Stimulated activated CD8-positive, alpha-beta memory T cell treated with anti-CD3 and anti-CD28 coated beads, Interleukin-12 subunit alpha, Interleukin-12 subunit beta, amount 100 ng/mL, for 24 hours (primary cell): ENCODE measurements at regions not wholly inside any gene's neighbourhood (a gene's known extent, or its start where the extent isn't known, plus 50 kb on each side); places are given as distances from the start of the nearest gene placed in this dataset.
"Not testable (repeated sequence)": the region's sequence is repeated elsewhere in the genome, so short reads cannot be mapped to it uniquely, and the experiment has no call there.

Experiments
- DNase-seq: peaks from one replicate; pipeline ENCODE4 v3.0.0-alpha.2; 2020; ENCODE audit errors: extremely low read depth

DNA sequence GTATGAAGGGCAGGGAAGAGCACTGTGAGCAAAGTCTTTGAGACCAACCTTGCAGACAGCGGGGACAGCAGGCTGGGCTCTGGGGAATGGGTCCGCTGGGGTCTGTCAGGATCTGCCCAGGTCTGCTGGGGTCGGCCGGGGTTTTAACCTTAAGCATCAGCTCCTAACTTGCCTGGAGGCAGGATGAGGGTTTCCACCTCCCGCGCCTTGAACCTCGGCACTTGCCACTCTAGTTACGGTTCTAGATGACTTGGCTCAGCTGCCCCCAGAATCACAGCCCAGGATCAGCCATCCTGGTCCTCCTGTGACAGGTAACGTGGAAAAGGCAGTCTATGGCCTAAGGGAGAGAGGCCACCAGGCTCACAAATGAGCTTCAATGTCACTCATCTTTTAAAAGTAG, 50.4 kb upstream of the CACUL1 start:
- DNase-seq = no peak

GRCh38 chr10:118807512-118808305, 52.9 kb upstream of the CACUL1 start:
- DNase-seq = no peak

- DNase-seq = no peak
Measured at GRCh38 chr10:118808601-118809356, 54.0 kb upstream of the CACUL1 start.

- no peak for DNase-seq
Measured at GRCh38 chr10:118809357-118810220, 54.8 kb upstream of the CACUL1 start.

GRCh38 chr10:118810796-118811505, 56.2 kb upstream of the CACUL1 start:
- DNase-seq = no peak

DNA sequence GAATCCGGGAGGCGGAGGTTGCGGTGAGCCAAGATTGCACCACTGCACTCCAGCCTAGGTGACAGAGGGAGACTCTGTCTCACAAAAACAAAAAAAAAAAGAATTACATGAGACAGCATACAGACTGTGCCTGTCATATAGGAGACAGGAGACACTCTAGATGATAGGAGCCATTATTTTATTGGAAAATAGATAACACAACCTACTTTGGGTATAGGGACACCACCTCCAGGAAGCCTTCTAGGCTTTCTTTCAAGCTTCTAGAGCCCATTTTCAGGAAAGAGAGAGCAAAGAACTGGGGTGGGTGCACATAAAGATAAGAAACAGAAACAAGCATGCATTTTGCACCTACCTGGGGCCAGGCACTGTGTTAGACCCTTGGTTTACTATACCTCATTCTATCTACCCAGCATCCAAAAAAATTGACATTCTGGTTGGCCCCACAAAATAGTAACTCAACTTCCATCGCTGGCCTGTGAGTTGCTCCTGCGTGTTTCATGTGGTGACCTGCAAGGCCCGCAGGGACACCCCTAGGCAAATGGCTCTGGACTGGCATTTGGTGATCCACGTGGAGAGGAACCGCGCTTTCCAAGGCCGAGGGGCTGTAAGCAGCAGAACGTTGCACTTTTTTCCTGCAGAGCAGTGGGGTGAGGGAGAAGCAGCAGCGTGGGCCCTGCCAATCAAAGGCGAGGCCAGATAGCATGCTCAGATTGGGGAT, 57.1 kb upstream of the CACUL1 start:
- DNase-seq = no peak

DNA sequence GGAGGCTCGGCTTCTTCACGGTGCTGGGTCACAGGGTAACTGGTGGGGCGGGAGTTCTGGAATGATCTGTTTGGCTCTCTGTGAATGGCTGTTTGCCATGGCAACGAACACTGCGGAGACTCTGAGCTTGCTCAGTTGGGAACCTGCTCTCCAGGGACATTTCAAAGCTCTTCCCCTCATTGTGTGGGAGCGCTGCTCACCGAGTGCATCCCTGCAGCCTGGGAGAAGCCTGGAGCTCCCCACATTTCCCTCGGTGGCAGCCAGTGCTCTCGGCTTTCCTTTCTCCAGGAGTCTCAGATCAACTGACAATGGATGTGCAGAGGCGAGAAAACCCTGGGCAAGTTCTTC, 57.6 kb upstream of the CACUL1 start:
- no peak for DNase-seq

DNA sequence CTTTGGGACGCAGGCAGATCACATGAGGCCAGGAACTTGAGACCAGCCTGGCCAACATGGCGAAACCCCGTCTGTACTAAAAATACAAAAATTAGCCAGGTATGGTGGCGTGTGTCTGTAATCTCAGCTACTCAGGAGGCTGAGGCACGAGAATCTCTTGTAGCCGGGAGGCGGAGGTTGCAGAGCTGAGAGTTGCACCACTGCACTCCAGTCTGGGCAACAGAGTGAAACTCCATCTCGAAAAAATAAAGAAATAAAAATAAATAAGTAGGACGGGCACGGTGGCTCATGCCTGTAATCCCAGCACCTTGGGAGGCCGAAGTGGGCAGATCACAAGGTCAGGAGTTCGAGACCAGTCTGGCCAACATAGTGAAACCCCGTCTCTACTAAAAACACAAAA, 58.2 kb upstream of the CACUL1 start:
- not testable (repeated sequence) for DNase-seq

GRCh38 chr10:118816471-118817168, 61.9 kb upstream of the CACUL1 start:
- DNase-seq = no peak

- DNase-seq = no peak
Measured at GRCh38 chr10:118817328-118818068, 62.7 kb upstream of the CACUL1 start.

DNA sequence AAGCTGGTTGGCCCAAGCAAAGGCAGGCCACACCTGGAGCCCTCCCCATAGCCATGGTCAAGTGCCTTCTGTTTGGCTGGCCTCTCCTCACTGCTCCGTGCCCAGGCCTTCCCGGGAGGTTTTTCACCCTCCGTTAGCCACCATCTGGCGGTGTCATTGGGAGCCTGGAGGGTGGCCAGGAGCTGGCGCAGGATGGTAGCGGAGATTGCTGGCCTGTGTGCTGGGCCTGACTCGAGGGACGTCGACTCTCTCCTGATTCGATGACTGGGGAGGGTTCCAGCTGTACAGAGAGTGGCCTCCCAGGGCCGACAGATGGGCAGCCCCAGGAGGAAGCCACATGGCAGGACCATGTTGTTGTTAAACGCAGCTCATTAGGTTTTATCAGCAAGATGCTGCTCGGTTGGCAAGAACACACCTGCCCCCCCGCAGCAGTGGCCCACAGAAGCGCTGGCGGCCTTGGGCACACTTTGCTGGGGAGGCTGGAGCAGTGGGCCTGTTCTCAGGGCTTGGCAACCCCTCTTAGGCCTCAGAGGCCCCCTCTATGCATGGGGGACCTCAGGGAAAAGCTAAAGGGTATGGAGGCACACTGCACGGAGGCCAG, 64.0 kb upstream of the CACUL1 start:
- no peak for DNase-seq

DNA sequence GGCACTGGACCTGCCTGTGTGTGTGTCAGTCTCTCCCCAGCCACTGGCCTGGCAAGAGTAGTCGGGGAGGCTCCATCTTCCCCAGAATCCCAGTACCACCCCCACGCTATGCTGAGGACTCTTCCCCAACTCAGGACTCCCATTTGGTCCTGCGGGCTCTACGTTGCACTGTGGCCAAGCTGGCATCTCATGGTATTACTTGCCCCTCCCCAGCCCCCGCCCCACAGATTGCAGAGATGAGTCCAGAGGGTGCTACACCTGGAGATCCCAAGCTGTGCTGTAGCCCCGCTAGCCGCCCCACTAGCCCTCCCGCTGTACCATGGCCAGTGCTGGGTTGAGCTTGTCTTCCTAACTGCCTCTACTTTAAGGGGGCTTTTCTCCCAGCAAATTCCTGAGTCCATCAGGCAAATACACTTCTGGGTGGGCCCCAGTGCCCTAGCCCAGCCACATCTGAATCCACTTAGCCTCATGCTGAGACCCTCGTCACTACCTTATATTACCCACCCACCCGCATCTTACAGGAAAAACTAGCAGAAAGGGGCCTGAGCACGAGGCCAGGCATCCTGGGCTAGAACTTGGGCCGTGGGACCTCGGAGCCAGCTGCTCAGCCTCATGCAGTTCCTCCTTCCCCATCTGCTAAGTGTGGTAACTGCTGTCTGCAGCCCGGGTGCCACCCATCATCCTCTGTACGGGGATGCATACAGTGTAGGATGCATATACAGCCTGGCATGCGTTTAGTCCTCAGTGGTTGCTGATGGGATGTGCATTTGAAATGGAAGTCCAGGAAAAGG, 65.8 kb upstream of the CACUL1 start:
- no peak for DNase-seq

DNA sequence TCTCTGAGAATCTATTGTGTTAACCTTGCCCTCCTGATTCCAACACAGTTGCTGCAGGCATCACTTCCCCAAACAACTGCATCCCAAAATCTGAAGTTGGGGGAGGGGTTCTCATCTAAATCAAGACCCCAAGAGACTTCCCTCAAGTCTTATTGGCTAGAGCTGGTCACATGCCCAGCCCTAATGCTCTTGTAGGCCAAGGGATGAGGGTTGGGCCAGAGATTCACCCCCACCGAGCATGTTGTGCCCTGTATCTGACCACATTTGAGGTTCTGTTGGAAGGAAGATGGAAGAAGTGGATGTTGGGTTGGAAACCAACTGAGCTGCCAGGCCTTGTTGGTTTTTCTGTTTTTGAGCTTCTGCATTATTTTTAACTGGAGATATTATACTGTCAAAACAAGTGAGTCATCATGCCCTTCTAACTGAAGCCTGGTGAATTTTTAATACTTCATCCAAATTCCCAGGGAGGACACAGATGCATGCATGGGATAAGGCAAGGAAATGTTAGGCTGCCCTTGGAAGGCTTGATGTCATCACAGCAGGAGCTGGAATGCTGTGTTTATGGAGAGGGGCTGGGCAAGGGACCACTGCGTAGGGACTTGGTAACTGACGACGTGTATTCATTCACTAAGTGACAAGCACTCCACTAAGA, 68.6 kb upstream of the CACUL1 start:
- no peak for DNase-seq

GRCh38 chr10:118827053-118827452, 72.3 kb upstream of the CACUL1 start:
- DNase-seq = no peak

DNA sequence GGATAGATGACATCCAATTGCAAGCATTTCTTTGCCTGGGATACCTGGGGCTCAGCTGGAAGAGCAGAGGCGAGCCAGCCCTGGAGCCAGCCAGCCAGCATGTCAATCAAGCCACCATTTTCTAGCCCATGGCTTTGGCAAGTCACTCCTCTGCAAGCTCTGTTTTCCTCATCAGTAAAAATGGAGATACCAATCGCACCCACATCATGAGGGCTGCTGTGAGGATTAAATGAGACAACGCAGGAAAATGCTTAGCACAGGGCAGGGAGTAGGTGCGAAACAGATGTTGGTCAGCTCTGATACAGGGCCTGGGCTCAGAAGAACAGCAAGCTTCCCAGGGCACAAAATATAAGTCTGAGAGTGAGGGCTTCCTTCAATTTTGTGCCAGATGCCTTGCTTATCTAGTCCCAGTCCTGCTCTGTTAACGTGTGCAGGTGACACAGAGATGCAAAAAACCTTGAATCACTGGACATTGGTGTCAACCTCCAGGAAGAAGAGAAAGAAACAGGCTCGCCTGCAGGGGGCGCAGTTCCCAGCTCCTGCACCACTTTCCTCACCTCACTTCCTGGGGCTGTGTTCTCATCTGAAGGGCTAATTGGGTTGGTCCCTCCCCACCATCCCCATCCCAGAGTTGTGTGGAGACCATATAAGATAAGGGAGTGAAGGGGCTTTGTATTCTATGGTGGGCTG, 72.8 kb upstream of the CACUL1 start:
- DNase-seq = no peak

DNA sequence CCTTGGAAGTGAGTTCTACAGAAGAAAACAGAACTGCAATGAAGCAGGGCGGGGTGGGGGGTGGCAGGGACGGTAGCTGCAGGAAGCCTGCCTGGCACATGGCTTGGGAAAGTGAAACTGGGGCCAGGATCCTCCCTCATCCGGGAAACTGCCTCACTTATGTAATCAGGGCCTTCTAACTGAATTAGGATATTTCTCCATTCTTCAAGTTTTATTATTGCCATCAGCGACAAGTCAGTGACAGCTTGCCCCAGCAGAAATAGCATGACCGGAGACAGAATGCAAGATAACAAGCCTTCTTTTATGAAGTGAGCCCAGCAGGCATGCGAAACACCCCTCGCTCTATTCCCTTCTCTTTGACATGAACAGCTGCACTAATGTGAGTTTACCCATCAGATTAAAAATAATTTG, 77.5 kb upstream of the CACUL1 start:
- no peak for DNase-seq

- DNase-seq = not testable (repeated sequence)
Measured at GRCh38 chr10:118834370-118834769, 79.6 kb upstream of the CACUL1 start.
